ENCODE measurements at regions not wholly inside any gene's neighbourhood (a gene's known extent, or its start where the extent isn't known, plus 50 kb on each side); places are given as distances from the start of the nearest gene placed in this dataset.

DNA sequence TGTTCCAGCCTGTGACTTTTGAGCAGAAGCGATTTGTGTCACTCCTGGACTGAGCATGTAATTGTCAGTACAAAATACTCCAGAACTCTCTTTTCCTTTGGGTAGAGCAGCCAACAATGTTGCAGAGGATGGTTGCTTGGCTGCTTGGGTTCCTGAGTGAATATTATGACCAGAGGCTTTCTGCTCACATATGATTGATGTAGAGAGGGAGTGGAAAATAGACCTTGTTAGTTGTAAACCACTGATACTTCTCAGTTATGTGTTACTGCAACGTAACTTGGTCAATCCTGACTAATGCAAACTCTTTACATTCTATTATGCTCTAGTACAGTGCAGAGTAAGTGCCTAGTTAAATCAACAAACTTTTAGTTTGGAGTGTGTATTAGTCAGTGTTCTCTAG lies 322.6 kb upstream of the KCNH8 start:
- TF ChIP-seq, protein P1, sequence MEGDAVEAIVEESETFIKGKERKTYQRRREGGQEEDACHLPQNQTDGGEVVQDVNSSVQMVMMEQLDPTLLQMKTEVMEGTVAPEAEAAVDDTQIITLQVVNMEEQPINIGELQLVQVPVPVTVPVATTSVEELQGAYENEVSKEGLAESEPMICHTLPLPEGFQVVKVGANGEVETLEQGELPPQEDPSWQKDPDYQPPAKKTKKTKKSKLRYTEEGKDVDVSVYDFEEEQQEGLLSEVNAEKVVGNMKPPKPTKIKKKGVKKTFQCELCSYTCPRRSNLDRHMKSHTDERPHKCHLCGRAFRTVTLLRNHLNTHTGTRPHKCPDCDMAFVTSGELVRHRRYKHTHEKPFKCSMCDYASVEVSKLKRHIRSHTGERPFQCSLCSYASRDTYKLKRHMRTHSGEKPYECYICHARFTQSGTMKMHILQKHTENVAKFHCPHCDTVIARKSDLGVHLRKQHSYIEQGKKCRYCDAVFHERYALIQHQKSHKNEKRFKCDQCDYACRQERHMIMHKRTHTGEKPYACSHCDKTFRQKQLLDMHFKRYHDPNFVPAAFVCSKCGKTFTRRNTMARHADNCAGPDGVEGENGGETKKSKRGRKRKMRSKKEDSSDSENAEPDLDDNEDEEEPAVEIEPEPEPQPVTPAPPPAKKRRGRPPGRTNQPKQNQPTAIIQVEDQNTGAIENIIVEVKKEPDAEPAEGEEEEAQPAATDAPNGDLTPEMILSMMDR (IDR thresholded peaks at IDR 0.05; ENCODE audit: borderline replicate concordance, control extremely low read depth, extremely low read depth, insufficient read depth, missing control alignments), result no peak
- in situ Hi-C loops (cut with MboI; ENCODE audit: low sequenced_read_pairs, unreplicated experiment), result no loop called here
- DNase-seq (ENCODE audit: low spot score), result no peak

DNA sequence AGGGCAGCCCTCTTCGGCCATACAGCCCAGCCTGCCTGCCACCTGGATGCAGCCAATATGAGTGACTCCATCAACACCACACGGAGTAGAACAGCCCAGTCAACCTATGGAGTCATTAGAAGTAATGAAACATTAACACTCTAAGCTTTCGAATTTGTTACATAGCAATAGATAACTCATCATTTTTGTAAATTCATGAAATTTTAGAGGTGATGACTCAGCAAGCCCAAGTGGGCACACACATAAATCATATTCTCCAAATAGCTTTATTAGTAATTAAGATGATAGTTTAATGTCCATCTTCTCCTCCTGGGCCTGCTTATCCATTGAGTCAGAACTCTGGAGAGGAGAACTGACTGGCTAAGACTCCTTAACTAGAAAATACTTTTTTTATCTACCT lies 335.0 kb upstream of the KCNH8 start:
- in situ Hi-C loops (cut with MboI; ENCODE audit: low sequenced_read_pairs, unreplicated experiment), result no loop called here

DNA sequence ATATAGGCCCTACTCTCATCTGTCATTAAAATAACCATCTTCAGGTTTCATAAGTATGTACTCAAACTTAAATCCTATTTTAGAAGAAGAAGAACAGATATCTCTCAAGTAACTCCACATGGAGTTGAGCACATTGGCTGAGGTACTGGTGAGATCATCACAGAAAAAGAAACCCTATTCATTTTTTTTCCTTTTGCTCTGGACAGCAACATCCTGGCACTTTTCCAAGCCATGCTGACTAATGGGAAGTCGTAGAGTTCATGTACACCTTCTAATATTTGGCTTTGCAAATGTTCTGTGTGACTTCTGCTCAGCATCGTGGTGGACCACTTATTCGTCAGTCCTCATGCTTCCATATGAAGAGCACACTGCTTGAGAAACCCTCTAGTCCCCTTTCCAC lies 336.0 kb upstream of the KCNH8 start:
- no peak for DNase-seq (ENCODE audit: low spot score)
- in situ Hi-C loops (cut with MboI; ENCODE audit: low sequenced_read_pairs, unreplicated experiment), result no loop called here
- TF ChIP-seq, protein P1 (IDR thresholded peaks at IDR 0.05; ENCODE audit: borderline replicate concordance, control extremely low read depth, extremely low read depth, insufficient read depth, missing control alignments), result no peak

More for the DNA sequence above, 335.0 kb upstream of the KCNH8 start:
- no peak for DNase-seq (ENCODE audit: low spot score)
- TF ChIP-seq, protein P1 (IDR thresholded peaks at IDR 0.05; ENCODE audit: borderline replicate concordance, control extremely low read depth, extremely low read depth, insufficient read depth, missing control alignments), result no peak

DNA sequence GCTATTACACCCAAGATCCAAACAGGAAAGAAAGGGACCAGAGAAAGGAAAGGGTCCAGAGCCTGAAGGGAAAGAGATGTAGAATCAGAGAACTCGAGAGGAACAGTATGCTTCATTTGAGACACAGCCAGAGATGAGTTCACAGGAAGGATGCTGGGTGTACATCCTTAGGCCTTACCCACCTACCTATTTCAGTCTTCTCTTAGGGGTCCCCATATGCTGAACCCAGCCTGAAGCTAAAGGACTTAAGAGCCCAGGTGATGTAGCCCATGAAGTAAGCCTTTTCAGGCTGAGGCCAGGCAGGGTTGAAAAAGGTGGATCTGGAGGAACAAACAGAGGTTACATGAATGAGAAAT lies 338.0 kb upstream of the KCNH8 start:
- in situ Hi-C loops (cut with MboI; ENCODE audit: low sequenced_read_pairs, unreplicated experiment), result no loop called here
- DNase-seq (ENCODE audit: low spot score), result no peak
- TF ChIP-seq, protein P1 (IDR thresholded peaks at IDR 0.05; ENCODE audit: borderline replicate concordance, control extremely low read depth, extremely low read depth, insufficient read depth, missing control alignments), result no peak

DNA sequence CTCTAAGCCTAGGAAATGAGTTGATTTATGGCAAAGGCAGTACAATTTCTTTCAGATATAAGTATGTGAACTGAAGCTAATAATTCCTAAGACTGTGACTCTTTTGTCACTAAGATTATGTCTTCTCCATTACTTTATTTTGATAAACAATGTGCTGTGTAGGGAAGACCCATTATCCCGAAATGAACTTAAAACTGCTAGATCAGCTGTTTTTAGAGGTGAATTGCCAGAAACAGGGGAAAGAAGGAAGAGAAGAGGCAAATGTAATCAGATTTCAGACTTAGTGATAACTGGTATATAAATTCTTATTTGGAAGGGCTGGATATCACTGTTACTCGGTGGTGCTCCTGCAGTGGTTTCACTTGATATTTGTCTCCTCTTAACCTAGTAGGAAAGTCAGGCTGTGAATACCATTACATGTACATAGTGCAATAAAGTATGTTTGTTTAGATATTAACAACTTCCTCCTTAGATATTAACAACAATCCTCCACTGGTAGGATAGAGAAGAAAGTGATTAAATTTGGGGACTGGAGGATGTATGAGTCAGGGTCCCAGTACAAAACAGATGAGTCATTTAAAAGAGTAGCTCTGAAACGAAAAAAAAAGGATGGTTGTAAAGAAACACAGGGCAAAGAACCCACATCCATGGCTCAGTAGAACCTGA lies 338.5 kb upstream of the KCNH8 start:
- TF ChIP-seq, protein P1 (IDR thresholded peaks at IDR 0.05; ENCODE audit: borderline replicate concordance, control extremely low read depth, extremely low read depth, insufficient read depth, missing control alignments), result no peak
- in situ Hi-C loops (cut with MboI; ENCODE audit: low sequenced_read_pairs, unreplicated experiment), result no loop called here

DNA sequence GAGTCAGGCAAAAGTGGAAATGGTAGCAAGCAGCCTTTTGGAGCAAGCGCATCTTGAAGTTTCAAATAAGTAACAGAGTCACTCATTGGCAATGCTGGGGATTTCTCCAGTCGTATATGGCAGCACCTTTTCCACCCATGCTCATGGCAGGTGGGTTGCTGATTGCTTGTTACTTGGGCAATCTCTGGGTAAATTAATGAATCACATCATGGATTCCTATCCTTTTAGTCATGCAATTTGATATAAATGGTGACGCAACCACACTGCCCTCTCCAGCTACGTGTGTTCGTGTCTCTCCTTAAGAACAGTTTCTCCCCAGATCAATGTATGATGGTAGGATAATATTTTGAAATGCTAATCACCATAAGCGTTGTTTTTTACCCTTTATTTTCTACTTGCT lies 339.9 kb upstream of the KCNH8 start:
- in situ Hi-C loops (cut with MboI; ENCODE audit: low sequenced_read_pairs, unreplicated experiment), result no loop called here
- TF ChIP-seq, protein P1 (IDR thresholded peaks at IDR 0.05; ENCODE audit: borderline replicate concordance, control extremely low read depth, extremely low read depth, insufficient read depth, missing control alignments), result no peak

More for the DNA sequence above, 338.5 kb upstream of the KCNH8 start:
- no peak for DNase-seq (ENCODE audit: low spot score)

More for the DNA sequence above, 339.9 kb upstream of the KCNH8 start:
- DNase-seq (ENCODE audit: low spot score), result no peak

All from GM13976 (cell line).